Activated CD8-positive, alpha-beta T cell treated with anti-CD3 and anti-CD28 coated beads for 36 hours (primary cell): ENCODE measurements at regions not wholly inside any gene's neighbourhood (a gene's known extent, or its start where the extent isn't known, plus 50 kb on each side); places are given as distances from the start of the nearest gene placed in this dataset.

Source experiments
- ATAC-seq: fragments of 200-7000 bp; cut with Tn5 transposase; one replicate; pipeline ENCODE4 v1.10.0; 2021; ENCODE audit warnings: mild to moderate bottlenecking, moderate library complexity
- CTCF ChIA-PET: fragments of 350-600 bp; sonication (Branson Sonifier 250); formaldehyde crosslinking; loops from one replicate; lab custom pipeline; 2021; ENCODE audit warnings: antibody characterized with exemption; lab: Charles Lee
- POLR2A ChIA-PET: fragments of 350-600 bp; sonication (Branson Sonifier 250); formaldehyde crosslinking; loops from one replicate; lab custom pipeline; 2021; ENCODE audit warnings: antibody characterized with exemption; lab: Charles Lee
- DNase-seq: peaks from one replicate; pipeline ENCODE4 v3.0.0-alpha.2; 2020
- H3K27ac Mint-ChIP-seq: one replicate; pipeline ENCODE4 v1.8.0; 2021; ENCODE audit warnings: mild to moderate bottlenecking, mixed read lengths
- H3K27me3 Mint-ChIP-seq: one replicate; pipeline ENCODE4 v1.8.0; 2021; ENCODE audit warnings: mixed read lengths
- H3K36me3 Mint-ChIP-seq: one replicate; pipeline ENCODE4 v1.8.0; 2021; ENCODE audit warnings: low read depth, mixed read lengths
- H3K4me1 Mint-ChIP-seq: one replicate; pipeline ENCODE4 v1.8.0; 2021; ENCODE audit warnings: low read depth, mixed read lengths
- H3K4me3 Mint-ChIP-seq: one replicate; pipeline ENCODE4 v1.8.0; 2021; ENCODE audit warnings: mild to moderate bottlenecking, moderate library complexity, mixed read lengths
- H3K9me3 Mint-ChIP-seq: one replicate; pipeline ENCODE4 v1.8.0; 2021; ENCODE audit warnings: mixed read lengths
- CTCF ChIP-seq: fragments of 200-600 bp; IDR thresholded peaks from one replicate; pipeline ENCODE4 v1.8.0; 2022; ENCODE audit warnings: antibody characterized with exemption, mild to moderate bottlenecking
- intact Hi-C: fragments of 100-400 bp; cut with micrococcal nuclease; formaldehyde crosslinking; loops from one replicate; pipeline ENCODE4 v1.10.0; 2022

GRCh38 chr12:78622529-78623195, 241.9 kb upstream of the SYT1 start:
- CTCF ChIA-PET, result no interaction called here
- Mint-ChIP-seq H3K4me1 (no peaks in the 10 kb centered on the region), H3K9me3 (peaks cover 6% of the 10 kb centered on the region), H3K36me3 (no peaks in the 10 kb centered on the region), H3K4me3 (no peak overlapping the region), H3K27me3 (no peaks in the 10 kb centered on the region), H3K27ac (no peak overlapping the region)
- no peak for ATAC-seq
- intact Hi-C loops, result no loop called here
- no peak for DNase-seq
- no peak for TF ChIP-seq CTCF
- POLR2A ChIA-PET, result no interaction called here

- ChIA-PET POLR2A (no interaction called here), CTCF (no interaction called here)
- Mint-ChIP-seq H3K36me3 (no peaks in the 10 kb centered on the region), H3K4me1 (no peaks in the 10 kb centered on the region), H3K27me3 (no peaks in the 10 kb centered on the region), H3K27ac (no peak overlapping the region), H3K4me3 (no peak overlapping the region), H3K9me3 (peaks cover 2% of the 10 kb centered on the region)
- TF ChIP-seq CTCF, result no peak
- DNase-seq, result no peak
- no peak for ATAC-seq
- intact Hi-C loops, result no loop called here
Measured at GRCh38 chr12:78628491-78629100, 236.0 kb upstream of the SYT1 start.

- Mint-ChIP-seq H3K4me1 (no peaks in the 10 kb centered on the region), H3K4me3 (no peak overlapping the region), H3K27ac (no peak overlapping the region), H3K27me3 (no peaks in the 10 kb centered on the region), H3K36me3 (no peaks in the 10 kb centered on the region), H3K9me3 (no peaks in the 10 kb centered on the region)
- ChIA-PET POLR2A (no interaction called here), CTCF (no interaction called here)
- intact Hi-C loops, result no loop called here
- ATAC-seq (no peak), DNase-seq (no peak)
- TF ChIP-seq CTCF, result no peak
Measured at GRCh38 chr12:78636231-78636855, 228.2 kb upstream of the SYT1 start.

- DNase-seq (no peak), ATAC-seq (no peak)
- H3K36me3 Mint-ChIP-seq, result no peaks in the 10 kb centered on the region
- intact Hi-C loops, result no loop called here
- H3K27me3 Mint-ChIP-seq, result no peaks in the 10 kb centered on the region
- no peak overlapping the region for H3K27ac Mint-ChIP-seq
- H3K9me3 Mint-ChIP-seq, result peaks cover 10% of the 10 kb centered on the region
- CTCF ChIA-PET, result no interaction called here
- TF ChIP-seq CTCF, result no peak
- H3K4me1 Mint-ChIP-seq, result no peaks in the 10 kb centered on the region
- POLR2A ChIA-PET, result no interaction called here
- H3K4me3 Mint-ChIP-seq, result no peak overlapping the region
Measured at GRCh38 chr12:78641837-78642423, 222.6 kb upstream of the SYT1 start.

- no peak for TF ChIP-seq CTCF
- Mint-ChIP-seq H3K4me1 (no peaks in the 10 kb centered on the region), H3K27me3 (no peaks in the 10 kb centered on the region), H3K36me3 (no peaks in the 10 kb centered on the region), H3K4me3 (no peak overlapping the region), H3K27ac (no peak overlapping the region), H3K9me3 (peaks cover 10% of the 10 kb centered on the region)
- ATAC-seq, result no peak
- ChIA-PET CTCF (no interaction called here), POLR2A (no interaction called here)
- no peak for DNase-seq
- intact Hi-C loops, result no loop called here
Measured at GRCh38 chr12:78645956-78646355, 218.6 kb upstream of the SYT1 start.
